ENCODE measurements at regions not wholly inside any gene's neighbourhood (a gene's known extent, or its start where the extent isn't known, plus 50 kb on each side); places are given as distances from the start of the nearest gene placed in this dataset.
"Not testable (repeated sequence)": the region's sequence is repeated elsewhere in the genome, so short reads cannot be mapped to it uniquely, and the experiment has no call there.

DNA sequence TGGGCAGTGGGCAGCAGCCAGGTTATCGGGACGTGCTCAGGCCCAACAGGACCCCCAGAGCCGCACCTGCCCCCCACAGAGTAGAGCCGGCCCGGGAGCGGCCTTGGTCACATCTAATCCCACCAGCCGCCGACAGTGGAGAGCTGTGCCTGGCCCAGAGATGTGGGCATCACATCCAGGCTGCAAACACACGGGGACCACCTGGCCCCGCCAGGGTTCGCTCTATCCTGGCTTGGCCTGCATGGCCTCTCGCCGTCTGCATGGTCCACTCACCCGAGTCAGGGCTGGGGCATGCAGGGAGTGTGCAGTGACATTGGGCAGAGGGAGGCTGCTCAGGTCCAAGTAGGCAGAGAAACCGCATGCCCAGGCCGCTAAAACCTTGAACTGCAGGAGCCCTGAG lies 144.9 kb downstream of the IGLL1 start:
- TF ChIP-seq, protein P1, sequence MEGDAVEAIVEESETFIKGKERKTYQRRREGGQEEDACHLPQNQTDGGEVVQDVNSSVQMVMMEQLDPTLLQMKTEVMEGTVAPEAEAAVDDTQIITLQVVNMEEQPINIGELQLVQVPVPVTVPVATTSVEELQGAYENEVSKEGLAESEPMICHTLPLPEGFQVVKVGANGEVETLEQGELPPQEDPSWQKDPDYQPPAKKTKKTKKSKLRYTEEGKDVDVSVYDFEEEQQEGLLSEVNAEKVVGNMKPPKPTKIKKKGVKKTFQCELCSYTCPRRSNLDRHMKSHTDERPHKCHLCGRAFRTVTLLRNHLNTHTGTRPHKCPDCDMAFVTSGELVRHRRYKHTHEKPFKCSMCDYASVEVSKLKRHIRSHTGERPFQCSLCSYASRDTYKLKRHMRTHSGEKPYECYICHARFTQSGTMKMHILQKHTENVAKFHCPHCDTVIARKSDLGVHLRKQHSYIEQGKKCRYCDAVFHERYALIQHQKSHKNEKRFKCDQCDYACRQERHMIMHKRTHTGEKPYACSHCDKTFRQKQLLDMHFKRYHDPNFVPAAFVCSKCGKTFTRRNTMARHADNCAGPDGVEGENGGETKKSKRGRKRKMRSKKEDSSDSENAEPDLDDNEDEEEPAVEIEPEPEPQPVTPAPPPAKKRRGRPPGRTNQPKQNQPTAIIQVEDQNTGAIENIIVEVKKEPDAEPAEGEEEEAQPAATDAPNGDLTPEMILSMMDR (IDR thresholded peaks at IDR 0.05) = not testable (repeated sequence)
- not testable (repeated sequence) for TF ChIP-seq POLR2A (IDR thresholded peaks at IDR 0.05)

Measured in body of pancreas (tissue), 4 donors.